ENCODE measurements at regions not wholly inside any gene's neighbourhood (a gene's known extent, or its start where the extent isn't known, plus 50 kb on each side); places are given as distances from the start of the nearest gene placed in this dataset.

GRCh38 chr12:75738486-75738885 lies 227.1 kb upstream of the KRR1 start:
- no peak overlapping the region for H3K4me2 ChIP-seq (ENCODE audit: insufficient read depth, low read length)
- TF ChIP-seq FOSL1 (tag; conservative IDR thresholded peaks at IDR 0.05) = peak; percentile 32; the same call in 1 of the 2 replicates
- peak; percentile 61 for TF ChIP-seq MYNN (IDR thresholded peaks at IDR 0.05)
- no peak for TF ChIP-seq MYNN (CRISPR knock-in tag; IDR thresholded peaks at IDR 0.05)
- TF ChIP-seq CC2D1A (IDR thresholded peaks at IDR 0.05) = no peak
- H3K27ac ChIP-seq (ENCODE audit: extremely low read depth, low read depth, low read length) = no peak overlapping the region
- H2AFZ ChIP-seq (ENCODE audit: low read depth, low read length) = no peak overlapping the region
- H3K27me3 ChIP-seq (ENCODE audit: control insufficient read depth in 2 of 2, insufficient read depth in 2 of 2, low read length in 2 of 2) = peaks cover 0 to 7% of the 10 kb centered on the region in 2 experiments; a peak in 1 of 5 replicates
- ATAC-seq = no peak
- H3K9me3 ChIP-seq (replicated peaks; ENCODE audit: control insufficient read depth, insufficient read depth, low read depth, low read length) = no peaks in the 10 kb centered on the region
- H3K79me2 ChIP-seq (ENCODE audit: control insufficient read depth, insufficient read depth, low read length) = no peaks in the 10 kb centered on the region
- ChIA-PET POLR2A (no interaction called here), CTCF (ENCODE audit: low intra/inter-chr PET ratio) (no interaction called here)
- H4K20me1 ChIP-seq (replicated peaks; ENCODE audit: control insufficient read depth, insufficient read depth, low read length) = no peaks in the 10 kb centered on the region
- no peak overlapping the region for H3K4me3 ChIP-seq
- in situ Hi-C loops (cut with MboI) (no loop called here), intact Hi-C loops (cut with micrococcal nuclease) (no loop called here)
- H3K9ac ChIP-seq (ENCODE audit: insufficient read depth in 1 of 2, low read depth in 2 of 2, low read length in 2 of 2) = no peak overlapping the region
- 3% methylated on average over 2 of the region's 2 CpGs for WGBS (ENCODE audit: insufficient coverage, low coverage, missing lambda C conversion rate)
- H3K4me1 ChIP-seq (replicated peaks in 1 of 2; ENCODE audit: control insufficient read depth in 2 of 2, insufficient read depth in 2 of 2, low read length in 2 of 2) = no peaks in the 10 kb centered on the region
- BruUV-seq (replicated peaks) = no TSS peak
- no peaks in the 10 kb centered on the region for H3K36me3 ChIP-seq (ENCODE audit: control insufficient read depth, insufficient read depth, low read length)
- no peak for FAIRE-seq
- H3K9me1 ChIP-seq (ENCODE audit: control insufficient read depth, insufficient read depth, low read length) = no peaks in the 10 kb centered on the region
- no peak for DNase-seq (ENCODE audit: extremely low read depth in 1 of 4, low spot score in 3 of 4)

- no TSS peak for BruUV-seq (replicated peaks)
- DNase-seq (ENCODE audit: extremely low read depth in 1 of 4, low spot score in 3 of 4) (no peak), FAIRE-seq (no peak), ATAC-seq (no peak)
- intact Hi-C loops (cut with micrococcal nuclease) (no loop called here), in situ Hi-C loops (cut with MboI) (no loop called here)
- POLR2A ChIA-PET = interaction anchor here (0.5 kb wide), 1 partner anchor 390 kb away, joined by 4 read pairs; no protein-coding TSS in a partner anchor
- H3K27ac ChIP-seq (ENCODE audit: extremely low read depth, low read depth, low read length) = no peak overlapping the region
- H3K9me1 ChIP-seq (ENCODE audit: control insufficient read depth, insufficient read depth, low read length) = no peaks in the 10 kb centered on the region
- H2AFZ ChIP-seq (ENCODE audit: low read depth, low read length) = no peak overlapping the region
- no peaks in the 10 kb centered on the region for H3K36me3 ChIP-seq (ENCODE audit: control insufficient read depth, insufficient read depth, low read length)
- TF ChIP-seq SMAD2 (IDR thresholded peaks at IDR 0.05; ENCODE audit: low read depth, low read length) (no peak), ZNF12 (CRISPR knock-in tag; IDR thresholded peaks at IDR 0.05) (no peak), ADNP (tag; IDR thresholded peaks at IDR 0.05) (no peak), ZNF274 (IDR thresholded peaks at IDR 0.05; ENCODE audit: borderline replicate concordance, low read depth, low read length) (no peak), POLR3G (IDR thresholded peaks at IDR 0.05; ENCODE audit: extremely low read depth, insufficient read length, insufficient replicate concordance) (no peak), L3MBTL2 (IDR thresholded peaks at IDR 0.05) (no peak), POU5F1 (IDR thresholded peaks at IDR 0.05; ENCODE audit: borderline replicate concordance, low read depth, low read length, partially characterized antibody) (no peak), MEF2A (IDR thresholded peaks at IDR 0.05; ENCODE audit: control insufficient read depth, low read depth, low read length) (no peak), DIDO1 (tag; IDR thresholded peaks at IDR 0.05; ENCODE audit: low read depth) (no peak), ZNF253 (CRISPR knock-in tag; conservative IDR thresholded peaks at IDR 0.05) (no peak), PYGO2 (tag; IDR thresholded peaks at IDR 0.05) (no peak)
- H3K79me2 ChIP-seq (ENCODE audit: control insufficient read depth, insufficient read depth, low read length) = no peaks in the 10 kb centered on the region
- 22% methylated on average over 1 of the region's 1 CpG for WGBS (ENCODE audit: insufficient coverage, low coverage, missing lambda C conversion rate)
- no peak overlapping the region for H3K4me2 ChIP-seq (ENCODE audit: insufficient read depth, low read length)
- no peaks in the 10 kb centered on the region for H3K4me1 ChIP-seq (replicated peaks in 1 of 2; ENCODE audit: control insufficient read depth in 2 of 2, insufficient read depth in 2 of 2, low read length in 2 of 2)
- no peak overlapping the region for H3K4me3 ChIP-seq
- CTCF ChIA-PET (ENCODE audit: low intra/inter-chr PET ratio) = no interaction called here
- H3K27me3 ChIP-seq (ENCODE audit: control insufficient read depth in 2 of 2, insufficient read depth in 2 of 2, low read length in 2 of 2) = no peaks in the 10 kb centered on the region
- H4K20me1 ChIP-seq (replicated peaks; ENCODE audit: control insufficient read depth, insufficient read depth, low read length) = no peaks in the 10 kb centered on the region
- H3K9me3 ChIP-seq (replicated peaks; ENCODE audit: control insufficient read depth, insufficient read depth, low read depth, low read length) = no peaks in the 10 kb centered on the region
- H3K9ac ChIP-seq (ENCODE audit: insufficient read depth in 1 of 2, low read depth in 2 of 2, low read length in 2 of 2) = no peak overlapping the region
Observed at GRCh38 chr12:75735853-75736252, 224.4 kb upstream of the KRR1 start.
